ENCODE measurements at regions not wholly inside any gene's neighbourhood (a gene's known extent, or its start where the extent isn't known, plus 50 kb on each side); places are given as distances from the start of the nearest gene placed in this dataset.

DNA sequence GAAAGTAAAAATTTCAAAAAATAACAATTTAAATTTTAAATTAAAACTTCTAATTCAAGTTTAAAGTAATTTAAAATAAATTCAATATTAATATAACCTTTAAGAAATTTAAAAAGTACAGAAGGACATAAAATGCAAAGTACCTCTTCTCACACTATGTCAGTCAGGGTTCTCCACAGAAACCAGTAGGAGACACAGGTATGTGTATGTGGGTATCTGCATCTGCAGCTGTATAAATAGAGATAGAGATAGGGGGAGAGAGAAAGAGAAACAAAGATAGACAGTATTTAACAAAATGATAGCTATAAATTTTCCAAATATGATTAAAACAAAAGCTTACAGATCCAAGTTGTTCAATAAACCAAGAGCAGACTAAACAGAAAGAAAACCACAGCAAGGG is 190.8 kb downstream of the ERMARD start:
- intact Hi-C loops (cut with micrococcal nuclease): no loop called here
- no peak overlapping the region for H3K4me2 ChIP-seq (ENCODE audit: insufficient read depth, low read length)
- BruUV-seq (replicated peaks): no TSS peak

More for the DNA sequence above, 190.8 kb downstream of the ERMARD start:
- H3K79me2 ChIP-seq (ENCODE audit: control insufficient read depth, insufficient read depth, low read length): no peaks in the 10 kb centered on the region
- no peaks in the 10 kb centered on the region for H3K36me3 ChIP-seq (ENCODE audit: control insufficient read depth in 2 of 2, extremely low read depth in 1 of 2, insufficient read depth in 2 of 2, low read length in 2 of 2)
- TF ChIP-seq FOS (IDR thresholded peaks at IDR 0.05; ENCODE audit: borderline replicate concordance, insufficient read depth, low read length): no peak
- no peak for TF ChIP-seq POLR2AphosphoS5 (IDR thresholded peaks at IDR 0.05; ENCODE audit: insufficient read depth, low read depth, low read length)
- no peak for TF ChIP-seq JUN (IDR thresholded peaks at IDR 0.05; ENCODE audit: borderline replicate concordance, insufficient read depth, insufficient read length, low read depth)
- TF ChIP-seq GATA2 (IDR thresholded peaks at IDR 0.05; ENCODE audit: insufficient read depth, insufficient read length, low read depth, low read length): no peak
- TF ChIP-seq EZH2 (IDR thresholded peaks at IDR 0.05; ENCODE audit: borderline replicate concordance, low read depth, low read length, severe bottlenecking): no peak
- TF ChIP-seq, protein P1, sequence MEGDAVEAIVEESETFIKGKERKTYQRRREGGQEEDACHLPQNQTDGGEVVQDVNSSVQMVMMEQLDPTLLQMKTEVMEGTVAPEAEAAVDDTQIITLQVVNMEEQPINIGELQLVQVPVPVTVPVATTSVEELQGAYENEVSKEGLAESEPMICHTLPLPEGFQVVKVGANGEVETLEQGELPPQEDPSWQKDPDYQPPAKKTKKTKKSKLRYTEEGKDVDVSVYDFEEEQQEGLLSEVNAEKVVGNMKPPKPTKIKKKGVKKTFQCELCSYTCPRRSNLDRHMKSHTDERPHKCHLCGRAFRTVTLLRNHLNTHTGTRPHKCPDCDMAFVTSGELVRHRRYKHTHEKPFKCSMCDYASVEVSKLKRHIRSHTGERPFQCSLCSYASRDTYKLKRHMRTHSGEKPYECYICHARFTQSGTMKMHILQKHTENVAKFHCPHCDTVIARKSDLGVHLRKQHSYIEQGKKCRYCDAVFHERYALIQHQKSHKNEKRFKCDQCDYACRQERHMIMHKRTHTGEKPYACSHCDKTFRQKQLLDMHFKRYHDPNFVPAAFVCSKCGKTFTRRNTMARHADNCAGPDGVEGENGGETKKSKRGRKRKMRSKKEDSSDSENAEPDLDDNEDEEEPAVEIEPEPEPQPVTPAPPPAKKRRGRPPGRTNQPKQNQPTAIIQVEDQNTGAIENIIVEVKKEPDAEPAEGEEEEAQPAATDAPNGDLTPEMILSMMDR (IDR thresholded peaks at IDR 0.05; ENCODE audit: extremely low read depth in 1 of 2, insufficient read depth in 1 of 2, low read depth in 1 of 2, low read length in 2 of 2): no peak
- TF ChIP-seq, protein P2, sequence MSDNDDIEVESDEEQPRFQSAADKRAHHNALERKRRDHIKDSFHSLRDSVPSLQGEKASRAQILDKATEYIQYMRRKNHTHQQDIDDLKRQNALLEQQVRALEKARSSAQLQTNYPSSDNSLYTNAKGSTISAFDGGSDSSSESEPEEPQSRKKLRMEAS (IDR thresholded peaks at IDR 0.05; ENCODE audit: insufficient read depth, insufficient read length): no peak
- TF ChIP-seq MYC (IDR thresholded peaks at IDR 0.05; ENCODE audit: low read depth, low read length): no peak
- TF ChIP-seq POLR2A (IDR thresholded peaks at IDR 0.05; ENCODE audit: low read depth, low read length): no peak
- no peaks in the 10 kb centered on the region for H3K27me3 ChIP-seq (ENCODE audit: control insufficient read depth in 2 of 2, insufficient read depth in 2 of 2, low read length in 2 of 2)
- no peaks in the 10 kb centered on the region for H3K9me3 ChIP-seq (replicated peaks; ENCODE audit: control insufficient read depth, insufficient read depth, low read length)
- H3K9ac ChIP-seq (replicated peaks; ENCODE audit: extremely low read depth, insufficient read depth, low read length): no peak overlapping the region
- ChIA-PET POLR2A (no interaction called here), CTCF (interaction anchor here (1.3 kb wide), 1 partner anchor 90 kb away, joined by 3 read pairs; no protein-coding TSS in a partner anchor)
- no peaks in the 10 kb centered on the region for H4K20me1 ChIP-seq (replicated peaks; ENCODE audit: control insufficient read depth, extremely low read depth, insufficient read depth, low read length)
- no peak overlapping the region for H3K4me3 ChIP-seq (replicated peaks in 1 of 3; ENCODE audit: insufficient read depth in 1 of 3, low read depth in 1 of 3, low read length in 3 of 3)
- no peak overlapping the region for H2AFZ ChIP-seq (ENCODE audit: low read depth, low read length)
- H3K27ac ChIP-seq (ENCODE audit: insufficient read depth, low read depth, low read length): no peak overlapping the region
- FAIRE-seq: no peak
- peaks cover 12% of the 10 kb centered on the region for H3K4me1 ChIP-seq (ENCODE audit: control insufficient read depth, extremely low read depth, insufficient read depth, low read length)
- DNase-seq (ENCODE audit: low read depth, low spot score): no peak
- dilution Hi-C loops (cut with MboI; ENCODE audit: extremely low pct_ligation_motif_present, low sequenced_read_pairs): no loop called here
- H3K9me1 ChIP-seq (replicated peaks; ENCODE audit: control insufficient read depth, extremely low read depth, insufficient read depth, low read length): no peaks in the 10 kb centered on the region
